Smooth muscle cell (in vitro differentiated cells): ENCODE measurements at regions not wholly inside any gene's neighbourhood (a gene's known extent, or its start where the extent isn't known, plus 50 kb on each side); places are given as distances from the start of the nearest gene placed in this dataset.

Experiments used
- DNase-seq: peaks from one replicate; lab custom pipeline; 2025; ENCODE audit not compliant: unreplicated experiment; lab: John Stamatoyannopoulos, UW
- H2AFZ ChIP-seq: fragments of 200-600 bp; sonication (generic); 2 replicates; pipeline ENCODE4 v1.6.0; 2016; ENCODE audit warnings: antibody characterized with exemption, low read depth, mild to moderate bottlenecking
- H3F3A ChIP-seq: fragments of 200-600 bp; sonication (generic); 2 replicates; pipeline ENCODE4 v1.6.0; 2017; ENCODE audit warnings: antibody characterized with exemption, low read depth
- H3K27ac ChIP-seq: fragments of 200-600 bp; sonication (generic); 2 replicates; pipeline ENCODE4 v1.5.1; 2016; ENCODE audit warnings: low read depth, mild to moderate bottlenecking
- H3K27me3 ChIP-seq: fragments of 200-600 bp; sonication (generic); 2 replicates; pipeline ENCODE4 v1.6.1; 2016; ENCODE audit warnings: low read depth, mild to moderate bottlenecking
- H3K36me3 ChIP-seq: fragments of 200-600 bp; sonication (generic); 2 replicates; pipeline ENCODE4 v1.5.1; 2016; ENCODE audit warnings: low read depth
- H3K4me1 ChIP-seq: fragments of 200-600 bp; sonication (generic); 2 replicates; pipeline ENCODE4 v1.5.1; 2016; ENCODE audit warnings: low read depth
- H3K4me2 ChIP-seq: fragments of 200-600 bp; sonication (generic); 2 replicates; pipeline ENCODE4 v1.6.0; 2016; ENCODE audit warnings: mild to moderate bottlenecking
- H3K4me3 ChIP-seq: fragments of 200-600 bp; sonication (generic); 2 replicates; pipeline ENCODE4 v1.5.1; 2016; ENCODE audit warnings: mild to moderate bottlenecking
- H3K79me2 ChIP-seq: fragments of 200-600 bp; sonication (generic); 2 replicates; pipeline ENCODE4 v1.6.0; 2016; ENCODE audit warnings: low read depth, mild to moderate bottlenecking
- H3K9ac ChIP-seq: fragments of 200-600 bp; sonication (generic); 2 replicates; pipeline ENCODE4 v1.6.0; 2016; ENCODE audit warnings: low read depth
- H3K9me3 ChIP-seq: fragments of 200-600 bp; sonication (generic); replicated peaks from 2 replicates; pipeline ENCODE4 v1.5.1; 2016; ENCODE audit warnings: low read depth
- H4K20me1 ChIP-seq: fragments of 200-600 bp; sonication (generic); 2 replicates; pipeline ENCODE4 v1.6.0; 2016; ENCODE audit warnings: low read depth
- CTCF ChIP-seq: fragments of 200-600 bp; sonication (generic); IDR thresholded peaks from 2 replicates; pipeline ENCODE4 v1.5.1; 2017; ENCODE audit warnings: borderline replicate concordance, mild to moderate bottlenecking, antibody characterized with exemption; ENCODE audit not compliant: insufficient read depth, poor library complexity, severe bottlenecking
- WGBS: methylation state at CpG from one replicate; pipeline ENCODE4 v1.1.7; 2016; ENCODE audit warnings: low lambda C conversion rate; 5-methylcytosine and 5-hydroxymethylcytosine counted together

DNA sequence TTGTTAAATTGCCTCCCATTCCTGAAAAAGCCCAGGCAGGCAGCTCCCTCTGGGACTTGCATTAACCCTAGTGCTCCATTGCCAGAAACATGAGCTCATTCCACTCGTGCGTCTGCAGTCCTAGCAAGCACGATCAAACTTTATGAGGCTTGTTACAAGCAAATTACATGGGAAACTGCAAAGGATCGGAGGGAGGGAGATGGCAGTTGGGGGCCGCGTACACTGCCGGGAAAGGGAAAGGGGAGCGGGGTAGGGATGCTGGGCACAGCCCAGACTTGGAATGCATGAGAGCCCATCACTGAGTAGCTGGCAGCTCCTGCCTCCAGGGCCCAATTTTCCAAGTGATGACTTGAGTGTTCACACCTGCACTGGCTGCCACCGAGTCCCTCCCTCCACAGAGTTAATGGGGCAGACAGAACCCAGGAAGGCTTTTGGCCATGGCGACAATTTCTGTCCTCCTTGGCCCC is 169.9 kb downstream of the BRINP2 start:
- no peak for DNase-seq
- WGBS = 49% methylated on average over 10 of the region's 10 CpGs
- no peaks in the 10 kb centered on the region for H3K36me3 ChIP-seq
- H4K20me1 ChIP-seq = no peaks in the 10 kb centered on the region
- H3K9me3 ChIP-seq = no peaks in the 10 kb centered on the region
- no peak overlapping the region for H3K4me3 ChIP-seq
- no peaks in the 10 kb centered on the region for H3F3A ChIP-seq
- H2AFZ ChIP-seq = no peak overlapping the region
- H3K27me3 ChIP-seq = no peaks in the 10 kb centered on the region
- H3K9ac ChIP-seq = no peak overlapping the region
- no peaks in the 10 kb centered on the region for H3K79me2 ChIP-seq
- no peak overlapping the region for H3K4me2 ChIP-seq
- TF ChIP-seq CTCF = no peak
- no peaks in the 10 kb centered on the region for H3K4me1 ChIP-seq
- H3K27ac ChIP-seq = no peak overlapping the region

DNA sequence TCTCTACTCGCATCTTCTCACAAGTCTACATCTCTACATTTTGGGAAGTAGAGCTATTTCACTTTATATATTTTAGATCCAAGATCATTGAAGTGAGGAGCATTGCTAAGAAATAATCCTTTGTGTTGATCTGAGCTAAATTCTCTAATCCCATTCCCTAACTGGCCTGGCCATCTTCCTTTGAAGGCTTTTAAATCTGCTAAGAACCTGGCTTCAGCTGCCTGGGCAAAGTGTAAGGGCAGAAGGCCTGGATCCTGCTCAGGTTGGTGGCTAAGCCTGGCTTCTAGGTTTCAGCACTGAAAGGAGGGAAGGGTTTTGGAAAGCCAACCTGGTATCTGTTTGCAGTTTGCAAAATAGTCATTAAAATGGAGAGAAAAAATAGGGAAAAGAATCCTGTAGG is 167.6 kb downstream of the BRINP2 start:
- H3K9ac ChIP-seq = no peak overlapping the region
- no peak overlapping the region for H3K27ac ChIP-seq
- no peaks in the 10 kb centered on the region for H3F3A ChIP-seq
- no peaks in the 10 kb centered on the region for H3K36me3 ChIP-seq
- H3K4me2 ChIP-seq = no peak overlapping the region
- 77% methylated on average over 1 of the region's 1 CpG for whole genome bisulfite sequencing
- H4K20me1 ChIP-seq = no peaks in the 10 kb centered on the region
- H3K4me1 ChIP-seq = no peaks in the 10 kb centered on the region
- no peaks in the 10 kb centered on the region for H3K27me3 ChIP-seq
- no peak overlapping the region for H2AFZ ChIP-seq
- H3K79me2 ChIP-seq = no peaks in the 10 kb centered on the region
- no peak for DNase-seq
- no peak overlapping the region for H3K4me3 ChIP-seq
- H3K9me3 ChIP-seq = no peaks in the 10 kb centered on the region
- TF ChIP-seq CTCF = no peak

- no peak overlapping the region for H3K4me3 ChIP-seq
- no peaks in the 10 kb centered on the region for H3K27me3 ChIP-seq
- H3F3A ChIP-seq = no peaks in the 10 kb centered on the region
- no peaks in the 10 kb centered on the region for H3K4me1 ChIP-seq
- no peaks in the 10 kb centered on the region for H3K36me3 ChIP-seq
- H3K4me2 ChIP-seq = no peak overlapping the region
- TF ChIP-seq CTCF = no peak
- no peaks in the 10 kb centered on the region for H4K20me1 ChIP-seq
- H3K27ac ChIP-seq = no peak overlapping the region
- no peaks in the 10 kb centered on the region for H3K9me3 ChIP-seq
- no peaks in the 10 kb centered on the region for H3K79me2 ChIP-seq
- no peak overlapping the region for H3K9ac ChIP-seq
- no peak overlapping the region for H2AFZ ChIP-seq
- no peak for DNase-seq
Measured at GRCh38 chr1:177334903-177335302, 164.1 kb downstream of the BRINP2 start.

DNA sequence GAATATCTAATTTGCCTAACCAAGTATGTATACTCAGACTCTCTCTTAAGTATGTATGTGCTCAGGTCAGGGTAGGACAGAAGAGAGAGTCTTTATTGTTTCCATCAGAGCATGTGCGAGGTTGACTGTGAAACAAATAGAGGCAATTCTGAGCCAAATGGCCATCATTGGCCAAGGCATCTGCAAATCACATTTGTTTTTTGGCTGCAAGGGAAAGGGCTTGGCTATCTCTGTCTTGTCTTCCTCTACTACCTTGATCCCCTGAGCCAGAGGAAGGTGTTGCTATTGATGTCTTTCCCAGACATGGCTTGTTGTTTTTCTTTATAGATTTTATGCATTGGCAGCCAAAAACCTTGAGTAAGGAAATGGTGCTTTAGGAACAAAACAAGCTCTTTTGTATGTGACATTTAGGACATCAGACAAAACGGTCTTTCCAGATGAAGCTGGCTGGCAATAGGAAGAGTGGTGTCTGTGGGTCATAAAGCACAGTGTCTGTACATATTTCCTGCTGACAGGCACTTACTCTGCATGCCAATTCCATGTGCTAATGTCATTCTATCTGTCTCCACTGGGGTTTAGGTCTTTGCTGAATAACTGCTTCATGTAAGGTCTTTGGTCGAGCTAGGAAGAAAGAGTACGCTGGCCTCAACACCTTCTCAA is 163.3 kb downstream of the BRINP2 start:
- 61% methylated on average over 4 of the region's 4 CpGs for WGBS
- Histone ChIP-seq H3K36me3 (no peaks in the 10 kb centered on the region), H3F3A (no peaks in the 10 kb centered on the region), H3K4me1 (no peaks in the 10 kb centered on the region), H3K27ac (no peak overlapping the region), H3K79me2 (no peaks in the 10 kb centered on the region), H4K20me1 (no peaks in the 10 kb centered on the region), H3K4me3 (no peak overlapping the region), H3K9me3 (no peaks in the 10 kb centered on the region), H3K27me3 (no peaks in the 10 kb centered on the region), H3K9ac (no peak overlapping the region), H3K4me2 (no peak overlapping the region), H2AFZ (no peak overlapping the region)
- TF ChIP-seq CTCF = peak; percentile 22
- no peak for DNase-seq
